SK-N-SH (cell line): ENCODE measurements at regions not wholly inside any gene's neighbourhood (a gene's known extent, or its start where the extent isn't known, plus 50 kb on each side); places are given as distances from the start of the nearest gene placed in this dataset.

Experiments
- CTCF ChIA-PET: fragments of 300-600, 350-600 bp; formaldehyde crosslinking; extraction: SDS; loops from one replicate; lab custom pipeline; 2021; lab: Yijun Ruan, JAX
- POLR2A ChIA-PET: fragments of 350-600 bp; sonication (Branson Sonifier 250); formaldehyde crosslinking; extraction: SDS; loops from one replicate; lab custom pipeline; 2020; ENCODE audit warnings: antibody characterized with exemption, inconsistent platforms; lab: Yijun Ruan, JAX
- DNase-seq: peaks from one replicate; pipeline ENCODE4 v3.0.0; 2012
- H2AFZ ChIP-seq: fragments of 200-600 bp; sonication (generic); 2 replicates; pipeline ENCODE4 v1.8.1; 2016; ENCODE audit warnings: antibody characterized with exemption, mild to moderate bottlenecking, low read depth
- H3F3A ChIP-seq: fragments of 200-600 bp; sonication (generic); replicated peaks from 2 replicates; pipeline ENCODE3; 2016; ENCODE audit warnings: antibody characterized with exemption, mild to moderate bottlenecking; ENCODE audit not compliant: insufficient read depth
- H3K27ac ChIP-seq, 2 experiments: fragments of 200-500 bp in 1 of 2; fragments of 200-600 bp in 1 of 2; sonication (Bioruptor generic) in 1 of 2; sonication (generic), shearing (Covaris generic) in 1 of 2; 2 replicates each; pipeline versions ENCODE4 v1.5.1 to v1.6.1; 2014 to 2016; ENCODE audit warnings: low read depth in 2 of 2, inconsistent platforms in 1 of 2, low read length in 1 of 2, mild to moderate bottlenecking in 1 of 2, mixed read lengths in 1 of 2
- H3K27me3 ChIP-seq: fragments of 200-600 bp; sonication (generic), shearing (Covaris generic); 2 replicates; pipeline ENCODE4 v1.6.1; 2016; ENCODE audit warnings: mixed run types; ENCODE audit not compliant: insufficient read depth
- H3K36me3 ChIP-seq, 2 experiments: fragments of 200-500 bp in 1 of 2; fragments of 200-600 bp in 1 of 2; sonication (Bioruptor generic) in 1 of 2; sonication (generic) in 1 of 2; replicated peaks in 1 of 2; 2 replicates each; pipeline versions ENCODE3 to v1.5.1; 2014 to 2016; ENCODE audit warnings: low read length in 1 of 2, mild to moderate bottlenecking in 1 of 2; ENCODE audit not compliant: insufficient read depth in 2 of 2, control insufficient read depth in 1 of 2
- H3K4me1 ChIP-seq, 2 experiments: fragments of 200-500 bp in 1 of 2; fragments of 200-600 bp in 1 of 2; sonication (Bioruptor generic) in 1 of 2; sonication (generic), shearing (Covaris generic) in 1 of 2; 2 replicates each; pipeline versions ENCODE4 v1.5.1 to v1.6.1; 2014 to 2016; ENCODE audit warnings: low read depth in 1 of 2, low read length in 1 of 2, mixed run types in 1 of 2; ENCODE audit not compliant: insufficient read depth in 2 of 2, control insufficient read depth in 1 of 2
- H3K4me2 ChIP-seq: fragments of 200-600 bp; sonication (generic), shearing (Covaris generic); 2 replicates; pipeline ENCODE4 v1.6.1; 2017; ENCODE audit warnings: mixed run types
- H3K4me3 ChIP-seq, 2 experiments: fragments of 200-500 bp in 1 of 2; fragments of 200-600 bp in 1 of 2; sonication (Bioruptor generic) in 1 of 2; sonication (generic), shearing (Covaris generic) in 1 of 2; 2 replicates each; pipeline versions ENCODE4 v1.5.1 to v1.8.1; 2014 to 2016; ENCODE audit warnings: low read depth in 2 of 2, inconsistent platforms in 1 of 2, low read length in 1 of 2, mild to moderate bottlenecking in 1 of 2, mixed read lengths in 1 of 2, moderate library complexity in 1 of 2
- H3K79me2 ChIP-seq: fragments of 200-600 bp; sonication (generic); 2 replicates; pipeline ENCODE4 v1.8.1; 2017; ENCODE audit warnings: mild to moderate bottlenecking; ENCODE audit not compliant: insufficient read depth
- H3K9ac ChIP-seq: fragments of 200-600 bp; sonication (generic); 2 replicates; pipeline ENCODE4 v1.6.1; 2017; ENCODE audit warnings: mixed run types
- H3K9me2 ChIP-seq: fragments of 200-600 bp; sonication (generic); 2 replicates; pipeline ENCODE4 v1.6.1; 2017; ENCODE audit warnings: mixed run types
- H3K9me3 ChIP-seq: fragments of 200-600 bp; sonication (generic); 2 replicates; pipeline ENCODE4 v1.6.1; 2017; ENCODE audit warnings: mixed run types, mild to moderate bottlenecking, moderate library complexity
- H4K20me1 ChIP-seq: fragments of 200-600 bp; sonication (generic); 2 replicates; pipeline ENCODE4 v1.6.1; 2017; ENCODE audit warnings: mild to moderate bottlenecking, mixed run types; ENCODE audit not compliant: insufficient read depth
- CHD2 ChIP-seq: fragments of 150-350 bp; IDR thresholded peaks from 2 replicates; pipeline ENCODE4 v1.6.1; 2018; ENCODE audit warnings: low read length; ENCODE audit not compliant: partially characterized antibody
- ELF1 ChIP-seq: IDR thresholded peaks from 2 replicates; pipeline ENCODE4 v1.4.0; 2012
- EZH2phosphoT487 ChIP-seq: fragments of 200-600 bp; sonication (generic); IDR thresholded peaks from 2 replicates; pipeline ENCODE4 v1.6.1; 2017; ENCODE audit warnings: low read depth, mixed run types, mild to moderate bottlenecking, antibody characterized with exemption, moderate library complexity, borderline replicate concordance
- FOSL2 ChIP-seq: IDR thresholded peaks from 2 replicates; pipeline ENCODE4 v1.4.0; 2012; ENCODE audit warnings: low read depth, mild to moderate bottlenecking, moderate library complexity, borderline replicate concordance
- GATA2 ChIP-seq: sonication (generic); formaldehyde crosslinking; IDR thresholded peaks from 2 replicates; pipeline ENCODE4 v1.5.0; 2020; ENCODE audit warnings: mild to moderate bottlenecking, missing genetic modification reagents
- MXI1 ChIP-seq: IDR thresholded peaks from 2 replicates; pipeline ENCODE4 v1.6.1; 2012; ENCODE audit warnings: mild to moderate bottlenecking, low read depth, low read length, improper control_type of control experiment
- RFX5 ChIP-seq: IDR thresholded peaks from 2 replicates; pipeline ENCODE4 v1.6.1; 2012; ENCODE audit warnings: mild to moderate bottlenecking, improper control_type of control experiment, low read length
- SMC3 ChIP-seq: IDR thresholded peaks from 2 replicates; pipeline ENCODE4 v1.6.1; 2012; ENCODE audit warnings: low read depth, low read length, improper control_type of control experiment
- TCF12 ChIP-seq: IDR thresholded peaks from 2 replicates; pipeline ENCODE4 v1.4.0; 2012
- YY1 ChIP-seq: IDR thresholded peaks from 2 replicates; pipeline ENCODE4 v1.4.0; 2012; ENCODE audit warnings: low read depth, mild to moderate bottlenecking
- whole genome bisulfite sequencing: methylation state at CpG from one replicate; pipeline ENCODE4 v1.1.6; 2017; ENCODE audit warnings: low lambda C conversion rate; 5-methylcytosine and 5-hydroxymethylcytosine counted together
- TF ChIP-seq, protein P1 (sequence below): IDR thresholded peaks from 2 replicates; pipeline ENCODE4 v1.6.1; 2012; ENCODE audit warnings: mild to moderate bottlenecking, low read depth, low read length, moderate library complexity
- TF ChIP-seq, protein P2 (sequence below): IDR thresholded peaks from 2 replicates; pipeline ENCODE4 v1.4.0; 2012; ENCODE audit warnings: low read depth
- TF ChIP-seq, protein P3 (sequence below): fragments of 150-350 bp; IDR thresholded peaks from 2 replicates; pipeline ENCODE4 v1.6.1; 2017; ENCODE audit warnings: antibody characterized with exemption, low read length, low read depth, borderline replicate concordance

DNA sequence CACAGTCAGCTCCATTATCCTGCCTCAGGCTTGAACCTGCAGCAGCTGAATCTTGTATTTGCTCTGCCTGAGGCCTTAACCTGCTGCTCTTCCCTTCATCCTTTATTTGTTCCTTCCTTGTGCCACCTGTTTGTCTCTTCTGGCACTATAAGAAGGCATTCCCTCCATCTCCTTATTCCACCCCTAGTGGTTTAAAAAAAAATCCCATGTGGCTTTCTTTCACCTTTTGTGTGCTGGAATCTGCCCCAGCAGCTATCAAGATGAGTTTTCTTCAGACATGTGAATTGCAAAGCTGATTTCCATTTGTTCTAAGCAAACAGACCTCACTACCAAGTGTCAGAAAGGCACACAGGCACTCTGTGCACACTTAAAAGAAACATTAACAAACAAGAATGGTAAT lies 294.6 kb downstream of the TTLL7 start:
- POLR2A ChIA-PET, result no interaction called here
- no peak for DNase-seq
- Histone ChIP-seq H3K4me2 (no peak overlapping the region), H3K27me3 (no peaks in the 10 kb centered on the region), H3K9ac (no peak overlapping the region), H3F3A (no peaks in the 10 kb centered on the region), H3K9me2 (no peaks in the 10 kb centered on the region), H3K79me2 (no peaks in the 10 kb centered on the region), H3K4me1 (peaks cover 0 to 15% of the 10 kb centered on the region in 2 experiments; a peak in 2 of 4 replicates), H3K4me3 (no peak overlapping the region), H3K27ac (no peak overlapping the region), H2AFZ (no peak overlapping the region), H4K20me1 (no peaks in the 10 kb centered on the region), H3K36me3 (no peaks in the 10 kb centered on the region), H3K9me3 (no peaks in the 10 kb centered on the region)
- CTCF ChIA-PET, result interaction anchor here (0.6 to 1.3 kb wide), 3 partner anchors 20 to 73 kb away, joined by 3 to 4 read pairs (median 4); no protein-coding TSS in a partner anchor
- TF ChIP-seq, protein P1, sequence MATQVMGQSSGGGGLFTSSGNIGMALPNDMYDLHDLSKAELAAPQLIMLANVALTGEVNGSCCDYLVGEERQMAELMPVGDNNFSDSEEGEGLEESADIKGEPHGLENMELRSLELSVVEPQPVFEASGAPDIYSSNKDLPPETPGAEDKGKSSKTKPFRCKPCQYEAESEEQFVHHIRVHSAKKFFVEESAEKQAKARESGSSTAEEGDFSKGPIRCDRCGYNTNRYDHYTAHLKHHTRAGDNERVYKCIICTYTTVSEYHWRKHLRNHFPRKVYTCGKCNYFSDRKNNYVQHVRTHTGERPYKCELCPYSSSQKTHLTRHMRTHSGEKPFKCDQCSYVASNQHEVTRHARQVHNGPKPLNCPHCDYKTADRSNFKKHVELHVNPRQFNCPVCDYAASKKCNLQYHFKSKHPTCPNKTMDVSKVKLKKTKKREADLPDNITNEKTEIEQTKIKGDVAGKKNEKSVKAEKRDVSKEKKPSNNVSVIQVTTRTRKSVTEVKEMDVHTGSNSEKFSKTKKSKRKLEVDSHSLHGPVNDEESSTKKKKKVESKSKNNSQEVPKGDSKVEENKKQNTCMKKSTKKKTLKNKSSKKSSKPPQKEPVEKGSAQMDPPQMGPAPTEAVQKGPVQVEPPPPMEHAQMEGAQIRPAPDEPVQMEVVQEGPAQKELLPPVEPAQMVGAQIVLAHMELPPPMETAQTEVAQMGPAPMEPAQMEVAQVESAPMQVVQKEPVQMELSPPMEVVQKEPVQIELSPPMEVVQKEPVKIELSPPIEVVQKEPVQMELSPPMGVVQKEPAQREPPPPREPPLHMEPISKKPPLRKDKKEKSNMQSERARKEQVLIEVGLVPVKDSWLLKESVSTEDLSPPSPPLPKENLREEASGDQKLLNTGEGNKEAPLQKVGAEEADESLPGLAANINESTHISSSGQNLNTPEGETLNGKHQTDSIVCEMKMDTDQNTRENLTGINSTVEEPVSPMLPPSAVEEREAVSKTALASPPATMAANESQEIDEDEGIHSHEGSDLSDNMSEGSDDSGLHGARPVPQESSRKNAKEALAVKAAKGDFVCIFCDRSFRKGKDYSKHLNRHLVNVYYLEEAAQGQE, result no peak

DNA sequence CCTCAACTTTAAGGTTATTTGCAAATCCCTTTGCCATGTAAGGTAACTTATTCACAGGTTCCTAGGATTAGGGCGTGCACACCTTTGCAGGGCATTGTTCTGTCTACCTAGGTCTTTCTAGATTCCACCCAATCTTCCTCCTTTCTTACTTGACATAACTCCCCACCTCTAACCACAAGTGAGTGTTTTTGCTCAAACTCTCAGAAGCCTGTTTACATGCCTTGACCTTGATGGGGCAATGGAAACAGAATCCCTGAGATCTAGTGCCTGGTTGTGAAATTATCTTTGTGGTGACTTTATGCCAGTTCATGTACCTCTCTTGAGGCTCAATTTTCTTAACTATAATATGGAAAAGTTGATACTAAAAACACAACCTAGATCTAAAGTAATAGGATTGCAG lies 296.6 kb downstream of the TTLL7 start:
- H3F3A ChIP-seq, result no peaks in the 10 kb centered on the region
- DNase-seq, result no peak
- H3K9me2 ChIP-seq, result no peaks in the 10 kb centered on the region
- ChIA-PET CTCF (no interaction called here), POLR2A (no interaction called here)
- peaks cover 0 to 24% of the 10 kb centered on the region in 2 experiments; a peak in 2 of 4 replicates for H3K4me1 ChIP-seq
- no peaks in the 10 kb centered on the region for H3K79me2 ChIP-seq
- no peaks in the 10 kb centered on the region for H3K36me3 ChIP-seq
- no peaks in the 10 kb centered on the region for H3K9me3 ChIP-seq
- H3K27ac ChIP-seq, result no peak overlapping the region
- H4K20me1 ChIP-seq, result no peaks in the 10 kb centered on the region
- no peak overlapping the region for H3K9ac ChIP-seq
- 24% methylated on average over 1 of the region's 1 CpG for WGBS
- no peak overlapping the region for H3K4me2 ChIP-seq
- H3K27me3 ChIP-seq, result no peaks in the 10 kb centered on the region
- TF ChIP-seq EZH2phosphoT487 (no peak), TCF12 (no peak), SMC3 (no peak), CHD2 (no peak), MXI1 (no peak), GATA2 (CRISPR knock-in tag) (no peak), YY1 (no peak), FOSL2 (no peak), RFX5 (no peak), ELF1 (no peak)
- TF ChIP-seq, protein P1, result no peak
- TF ChIP-seq, protein P2, sequence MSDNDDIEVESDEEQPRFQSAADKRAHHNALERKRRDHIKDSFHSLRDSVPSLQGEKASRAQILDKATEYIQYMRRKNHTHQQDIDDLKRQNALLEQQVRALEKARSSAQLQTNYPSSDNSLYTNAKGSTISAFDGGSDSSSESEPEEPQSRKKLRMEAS, result no peak
- TF ChIP-seq, protein P3, sequence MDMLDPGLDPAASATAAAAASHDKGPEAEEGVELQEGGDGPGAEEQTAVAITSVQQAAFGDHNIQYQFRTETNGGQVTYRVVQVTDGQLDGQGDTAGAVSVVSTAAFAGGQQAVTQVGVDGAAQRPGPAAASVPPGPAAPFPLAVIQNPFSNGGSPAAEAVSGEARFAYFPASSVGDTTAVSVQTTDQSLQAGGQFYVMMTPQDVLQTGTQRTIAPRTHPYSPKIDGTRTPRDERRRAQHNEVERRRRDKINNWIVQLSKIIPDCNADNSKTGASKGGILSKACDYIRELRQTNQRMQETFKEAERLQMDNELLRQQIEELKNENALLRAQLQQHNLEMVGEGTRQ, result no peak
- H2AFZ ChIP-seq, result no peak overlapping the region
- no peak overlapping the region for H3K4me3 ChIP-seq
